SKM-1 treated with dmso at 0.1 percent for 144 hours (cell line): ENCODE measurements at regions not wholly inside any gene's neighbourhood (a gene's known extent, or its start where the extent isn't known, plus 50 kb on each side); places are given as distances from the start of the nearest gene placed in this dataset.

ENCODE experiments used
- DNase-seq: peaks from one replicate; lab custom pipeline; 2025; ENCODE audit not compliant: unreplicated experiment; lab: John Stamatoyannopoulos, UW

DNA sequence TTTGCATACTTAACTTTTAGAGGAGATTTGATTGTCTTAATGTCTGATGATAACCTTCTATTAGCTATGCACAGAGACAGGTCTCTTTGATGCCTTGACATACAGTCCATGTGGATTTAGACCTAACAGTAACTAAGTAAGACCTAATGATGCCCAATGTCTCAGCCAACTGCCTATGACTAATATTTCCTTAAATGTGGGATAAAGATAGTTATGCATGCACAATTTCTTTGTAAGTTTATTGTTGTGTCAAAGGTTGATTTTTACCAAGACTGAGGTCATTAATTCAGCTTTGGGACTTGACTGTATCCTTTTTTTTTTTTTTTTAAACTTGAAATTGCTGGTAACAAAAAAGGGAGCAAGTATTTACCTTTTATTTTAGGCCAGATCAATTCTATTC lies 450.0 kb downstream of the HAO1 start:
- no peak for DNase-seq

DNA sequence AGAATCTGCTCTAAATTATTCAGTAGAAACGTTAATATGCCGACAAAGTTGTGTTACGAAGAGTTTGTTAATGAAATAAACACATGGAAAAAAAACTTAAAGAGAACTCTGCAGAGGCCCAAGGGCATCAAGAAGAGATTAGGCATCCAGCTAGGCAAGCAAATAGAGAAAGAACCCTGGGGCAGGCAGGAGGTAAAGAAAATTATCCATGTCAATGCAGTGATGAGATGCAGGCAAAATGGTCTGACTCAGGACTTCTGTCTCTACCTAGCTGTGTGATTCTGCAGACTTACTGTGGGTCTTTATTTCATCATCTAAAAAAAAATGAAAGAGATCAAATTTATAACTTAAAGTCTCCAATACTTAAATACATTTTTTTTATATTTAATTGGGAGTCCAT lies 448.0 kb downstream of the HAO1 start:
- DNase-seq = no peak

DNA sequence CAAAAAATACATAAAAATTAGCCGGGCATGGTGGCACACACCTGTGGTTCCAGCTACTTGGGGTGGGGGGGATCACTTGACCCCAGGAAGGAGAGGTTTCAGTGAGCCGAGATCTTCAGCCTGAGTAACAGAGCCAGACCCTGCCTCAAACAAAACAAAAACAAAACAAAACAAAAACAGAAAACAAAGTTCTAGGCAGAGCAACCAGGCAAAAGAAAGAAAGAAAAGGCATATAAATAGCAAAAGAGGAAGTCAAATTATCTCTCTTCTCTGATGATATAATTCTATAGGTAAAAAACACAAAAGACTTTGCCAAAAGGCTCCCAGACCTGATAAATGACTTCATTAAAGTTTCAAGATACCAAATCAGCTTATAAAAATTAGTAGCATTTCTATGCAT lies 446.9 kb downstream of the HAO1 start:
- no peak for DNase-seq

DNA sequence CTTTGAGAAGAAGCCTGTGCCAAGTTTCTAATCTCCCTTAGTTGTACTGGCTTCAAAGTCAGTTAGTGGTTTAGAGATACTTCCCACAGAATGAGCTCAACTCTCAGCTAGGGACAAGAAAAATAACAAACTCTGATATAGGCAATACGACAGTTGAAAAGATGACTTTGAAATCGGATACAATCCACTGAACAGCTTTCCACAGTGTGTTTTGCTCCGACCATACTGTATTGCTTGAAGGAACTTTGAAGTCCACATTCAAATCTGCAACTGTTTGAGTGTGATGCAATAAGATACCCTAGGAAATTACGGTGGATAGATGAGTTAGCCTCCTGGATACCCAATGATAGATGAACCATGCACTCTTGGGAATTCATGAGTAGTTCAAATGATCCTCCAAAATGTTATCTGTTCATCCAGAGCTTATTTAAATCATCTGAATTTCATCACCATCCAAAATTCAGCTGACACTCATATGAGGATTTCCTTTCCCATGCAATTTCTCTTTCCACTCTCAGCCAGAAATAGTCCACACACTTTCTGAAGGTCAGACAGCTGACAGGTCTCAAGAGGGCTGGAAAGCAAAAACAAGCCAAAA lies 443.8 kb downstream of the HAO1 start:
- no peak for DNase-seq

DNA sequence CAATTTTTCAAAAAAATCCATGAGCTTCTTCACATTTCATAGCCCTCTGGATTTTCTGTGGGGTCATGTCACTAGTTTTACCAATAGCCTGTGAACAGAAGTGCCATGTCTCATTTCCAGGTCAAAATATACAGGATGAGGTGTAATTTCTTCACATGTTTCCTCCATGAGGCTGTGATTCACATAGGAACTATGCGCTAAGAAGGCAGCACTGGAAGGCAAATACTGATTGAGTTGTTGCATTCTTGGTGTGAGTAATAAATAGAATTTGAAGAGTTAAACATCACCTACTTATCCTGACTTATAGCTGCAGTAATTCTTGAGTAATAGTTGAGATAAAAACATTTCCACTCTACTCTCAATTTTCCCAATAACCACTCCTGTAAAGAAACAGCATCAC lies 442.3 kb downstream of the HAO1 start:
- DNase-seq = no peak

DNA sequence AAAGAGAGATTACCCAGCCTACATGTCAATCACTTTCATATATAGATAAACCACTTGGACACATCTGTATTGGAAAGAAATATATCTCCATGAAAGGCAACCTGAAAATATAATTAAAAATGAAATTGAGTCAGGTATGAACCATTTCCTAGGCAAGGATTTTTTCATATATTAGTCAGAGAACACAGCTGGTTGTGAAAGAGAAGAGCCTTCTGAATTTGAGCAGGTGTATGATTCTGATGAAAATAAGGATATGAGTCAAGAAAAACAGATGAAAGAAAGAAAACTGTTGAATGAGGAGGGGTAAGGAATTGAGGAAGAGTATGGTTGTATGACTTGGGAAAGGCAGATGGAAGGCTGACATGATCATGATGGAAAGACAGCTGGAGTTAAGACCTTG lies 441.1 kb downstream of the HAO1 start:
- no peak for DNase-seq

DNA sequence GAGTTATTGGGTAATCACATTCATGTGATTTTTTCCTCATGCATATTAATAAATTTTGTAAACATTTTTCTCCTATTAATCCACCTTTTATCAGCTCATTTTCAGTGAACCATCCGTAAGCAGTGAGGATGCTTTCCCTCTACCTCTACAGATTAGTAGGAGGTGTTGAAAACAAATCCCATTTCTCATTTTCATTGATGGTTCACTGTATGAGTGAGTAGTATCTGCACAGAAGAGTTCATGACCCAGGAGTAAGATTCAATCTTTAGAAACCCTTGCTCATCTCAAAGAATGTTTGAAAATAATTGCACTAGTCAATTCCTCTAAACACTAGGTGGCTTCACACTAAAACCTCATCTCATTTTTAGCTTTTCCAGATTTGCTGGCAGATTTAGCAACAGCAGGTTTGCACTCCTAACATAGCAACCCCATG lies 440.0 kb downstream of the HAO1 start:
- no peak for DNase-seq

DNA sequence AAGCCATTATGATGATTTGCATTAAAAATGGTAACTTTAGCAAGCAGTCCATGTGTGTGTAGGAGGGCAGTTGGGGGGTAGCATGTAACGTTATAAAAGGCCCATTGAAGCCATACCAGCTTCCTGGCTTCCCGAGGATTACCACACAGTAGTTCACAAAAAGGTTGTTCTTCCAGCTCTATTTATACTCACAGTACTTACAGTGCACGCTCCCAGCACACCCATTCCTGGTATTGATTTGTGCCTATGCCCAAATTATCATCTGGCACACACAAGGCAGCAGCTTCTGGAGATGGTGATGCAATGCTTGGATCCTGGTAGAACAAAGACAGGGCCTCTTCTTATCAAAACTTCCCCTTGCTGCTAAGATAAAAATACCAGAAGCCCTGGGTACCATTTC lies 436.8 kb downstream of the HAO1 start:
- no peak for DNase-seq

DNA sequence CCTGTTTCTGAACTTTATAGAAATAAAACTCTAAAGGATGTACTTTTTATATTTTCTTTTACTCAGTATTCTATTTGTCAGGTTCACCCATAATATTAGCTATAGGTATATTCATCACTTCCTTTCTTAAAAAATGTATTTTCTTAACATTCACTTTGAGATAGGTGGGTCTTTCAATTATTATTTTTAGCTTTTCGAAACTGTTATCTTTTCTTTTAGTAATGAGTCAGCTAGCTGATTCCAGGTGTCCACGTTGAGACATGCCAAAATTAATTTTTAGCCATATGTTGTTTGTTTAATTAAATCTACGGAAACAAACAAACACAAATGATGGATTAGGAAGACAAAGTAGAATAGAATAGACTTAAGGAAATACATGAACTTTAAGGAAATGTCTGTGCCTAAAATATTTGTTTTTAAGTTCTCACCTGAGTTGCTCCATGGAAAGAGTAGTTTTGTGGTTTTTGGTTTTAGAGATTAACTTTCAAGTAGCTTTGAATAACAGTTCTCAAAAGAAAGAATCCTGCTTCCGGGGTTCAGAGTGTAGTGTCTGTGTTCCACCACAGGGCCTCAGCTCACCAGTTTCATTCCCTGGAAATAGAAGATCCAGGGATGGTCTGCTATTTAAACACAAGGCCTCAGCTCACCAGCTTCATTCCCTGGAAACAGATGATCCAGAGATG lies 435.0 kb downstream of the HAO1 start:
- DNase-seq = no peak

DNA sequence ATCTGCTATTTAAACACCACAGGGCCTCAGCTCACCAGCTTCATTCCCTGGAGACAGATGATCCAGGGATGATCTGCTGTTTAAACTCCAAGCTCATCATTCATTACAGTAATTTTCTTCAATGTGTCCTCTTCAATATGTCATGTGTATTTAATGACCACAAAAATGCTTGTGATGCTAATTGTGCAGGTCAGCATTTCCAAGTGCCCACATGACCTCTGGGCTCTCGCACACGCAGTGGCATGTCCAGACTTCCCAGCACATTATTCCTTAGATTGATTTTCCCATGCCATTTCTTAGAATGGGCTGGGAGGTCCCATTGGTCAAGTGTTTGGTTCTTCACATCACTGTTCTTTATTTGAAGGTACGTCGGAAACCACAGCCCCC lies 434.4 kb downstream of the HAO1 start:
- no peak for DNase-seq

DNA sequence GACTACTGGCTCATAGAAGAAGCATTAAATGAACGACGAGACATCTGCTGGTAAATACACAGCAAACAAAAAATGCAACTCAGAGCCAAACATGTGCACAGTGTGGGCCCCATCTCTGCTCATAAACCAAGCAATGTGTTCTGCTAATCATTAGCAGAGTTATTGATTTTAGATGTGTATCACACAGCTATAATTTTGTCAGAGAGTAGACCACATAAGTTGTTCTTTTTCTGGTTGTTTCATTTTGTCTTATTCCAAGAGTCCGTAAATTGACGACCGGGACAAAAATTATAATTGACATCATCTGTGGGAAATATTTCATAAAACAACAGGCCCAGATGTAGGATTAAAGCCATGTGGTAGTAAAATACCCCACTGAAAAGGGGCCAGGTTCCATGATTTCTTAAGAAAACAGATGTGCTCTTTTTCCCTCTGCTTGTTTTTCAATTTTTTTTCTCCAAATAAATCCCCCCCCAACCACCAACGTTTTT lies 423.6 kb downstream of the HAO1 start:
- DNase-seq = no peak

DNA sequence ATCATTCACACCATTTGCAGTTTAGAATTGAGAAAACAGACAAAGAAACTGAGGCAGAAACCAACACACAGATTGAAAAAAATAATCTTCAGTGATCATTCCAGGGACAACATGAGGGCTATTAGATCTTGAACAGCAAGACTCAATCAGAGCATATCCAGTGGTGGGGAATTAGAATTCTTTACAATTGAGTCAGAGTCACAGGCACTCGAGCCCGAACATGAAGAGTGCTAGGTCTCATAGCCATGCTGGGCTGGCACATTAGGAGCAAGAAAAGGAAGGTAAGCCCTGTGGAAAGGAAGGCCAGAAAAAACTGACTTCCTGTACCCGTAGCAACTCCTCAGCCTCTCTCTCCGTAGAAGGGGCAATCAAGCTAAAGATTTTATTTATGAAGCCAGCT lies 419.9 kb downstream of the HAO1 start:
- no peak for DNase-seq

DNA sequence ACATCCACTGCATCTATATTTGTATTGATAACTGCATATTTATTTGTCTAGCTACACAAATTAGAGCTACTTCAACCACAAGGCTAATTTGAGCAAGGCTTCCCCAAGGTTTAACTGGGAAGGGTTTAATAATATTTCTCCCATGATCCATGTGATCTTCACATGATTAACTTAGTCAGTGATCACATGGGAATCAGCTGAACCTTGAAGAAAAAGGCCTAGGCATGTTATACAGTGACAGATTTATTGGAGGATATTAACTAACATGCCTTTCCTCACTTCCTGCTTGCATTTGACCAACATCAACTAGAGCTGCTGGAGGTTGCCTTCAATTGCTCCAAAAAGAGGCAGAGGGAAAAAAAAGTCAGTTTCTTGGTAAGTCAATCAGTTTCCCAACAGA lies 417.0 kb downstream of the HAO1 start:
- no peak for DNase-seq

DNA sequence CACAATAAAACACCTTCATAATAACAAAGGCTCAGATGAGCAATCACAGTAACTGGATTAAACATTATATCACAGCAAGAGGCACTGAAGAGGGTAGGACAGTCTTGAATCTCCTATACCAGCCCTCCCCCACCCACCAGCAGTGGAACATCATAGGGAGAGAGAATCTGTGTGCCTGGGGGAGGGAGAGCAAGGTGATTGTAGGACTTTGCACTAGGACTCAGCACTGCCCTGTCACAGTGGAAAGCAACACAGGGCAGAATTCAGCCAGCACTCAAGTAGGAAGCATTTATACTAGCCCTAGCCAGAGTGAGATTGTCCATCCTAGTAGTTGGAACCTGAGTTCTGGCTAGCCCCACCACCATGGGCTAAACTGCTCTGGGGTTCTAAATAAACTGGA lies 400.2 kb downstream of the HAO1 start:
- no peak for DNase-seq

DNA sequence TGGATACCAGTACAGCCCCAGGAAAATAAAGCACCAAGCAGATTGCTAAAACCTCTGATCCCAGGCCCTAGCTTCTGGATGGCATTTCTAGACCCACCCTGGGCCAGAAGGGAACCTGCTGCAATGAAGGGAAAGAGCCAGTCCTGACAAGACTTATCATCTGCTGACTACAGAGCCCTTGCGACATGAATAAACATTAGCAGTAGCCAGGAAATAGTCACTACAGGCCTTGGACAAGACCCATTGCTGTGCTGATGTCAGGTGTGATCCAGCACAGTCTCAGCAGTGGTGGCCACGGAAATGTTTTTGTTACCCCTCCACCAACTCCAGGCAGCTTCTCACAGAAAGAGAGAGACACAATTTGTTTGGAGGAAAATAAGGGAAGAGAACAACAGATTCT lies 399.3 kb downstream of the HAO1 start:
- DNase-seq = no peak

DNA sequence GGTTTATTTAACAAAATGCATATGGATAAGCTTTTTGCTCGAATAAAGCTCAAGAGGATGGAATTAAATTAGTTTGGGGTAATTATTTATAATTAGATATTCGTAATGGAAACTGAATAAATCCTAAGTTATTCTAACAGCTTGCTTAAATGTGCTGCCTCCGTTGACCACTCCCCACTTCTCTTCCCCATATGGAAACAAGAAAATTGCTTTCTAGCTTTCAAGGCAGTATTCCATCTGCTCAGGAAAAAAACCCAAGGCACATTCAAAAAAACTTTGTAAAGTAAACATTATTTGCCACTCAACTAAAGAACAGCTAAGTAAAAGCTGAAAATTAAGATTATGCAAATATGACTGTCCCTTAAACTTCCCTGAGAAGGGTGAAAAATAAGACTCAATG lies 369.2 kb downstream of the HAO1 start:
- DNase-seq = no peak

DNA sequence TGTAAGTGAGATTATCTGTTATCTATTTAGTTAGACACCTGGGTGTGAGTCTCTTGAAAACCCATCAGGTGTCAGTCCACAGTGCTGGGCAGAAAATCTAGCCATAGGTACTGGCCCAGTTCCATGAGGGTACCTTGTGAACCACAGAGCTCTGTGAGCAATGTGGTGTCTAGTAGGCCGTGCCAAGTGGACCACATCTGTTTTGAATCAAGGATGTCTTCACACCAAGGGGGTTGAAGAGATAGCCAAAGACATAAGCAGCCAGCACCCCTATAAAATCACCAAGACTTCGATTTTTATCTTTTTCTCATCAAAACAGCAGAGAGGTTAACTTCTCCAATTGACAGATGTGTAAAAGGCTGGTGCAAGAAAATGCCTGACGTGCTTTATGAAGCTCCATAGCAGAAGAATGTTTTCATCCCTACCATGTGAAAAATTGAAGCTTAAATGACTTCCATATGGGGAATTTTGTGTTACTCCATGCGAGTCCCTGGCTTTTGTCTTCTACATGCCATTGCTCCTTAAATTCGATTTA lies 368.7 kb downstream of the HAO1 start:
- no peak for DNase-seq

DNA sequence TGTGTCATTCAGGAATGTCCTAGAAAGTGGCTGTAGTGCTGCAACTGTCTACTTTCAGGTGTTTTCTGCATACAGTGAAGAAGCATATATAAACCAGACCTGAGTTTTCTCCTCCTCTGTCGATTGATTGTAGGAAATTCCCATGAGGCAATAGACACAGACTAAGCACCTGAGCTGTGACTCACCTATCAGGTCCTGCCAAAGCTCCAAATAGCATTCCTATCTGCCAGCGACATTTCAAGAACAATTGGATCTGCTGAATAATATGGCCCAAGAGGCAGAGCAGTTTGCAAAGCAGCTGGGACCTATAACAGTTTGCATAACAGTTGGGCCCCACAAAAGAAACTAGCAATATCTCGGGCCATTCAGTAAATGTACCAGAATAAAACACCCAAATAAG lies 360.4 kb downstream of the HAO1 start:
- DNase-seq = no peak

DNA sequence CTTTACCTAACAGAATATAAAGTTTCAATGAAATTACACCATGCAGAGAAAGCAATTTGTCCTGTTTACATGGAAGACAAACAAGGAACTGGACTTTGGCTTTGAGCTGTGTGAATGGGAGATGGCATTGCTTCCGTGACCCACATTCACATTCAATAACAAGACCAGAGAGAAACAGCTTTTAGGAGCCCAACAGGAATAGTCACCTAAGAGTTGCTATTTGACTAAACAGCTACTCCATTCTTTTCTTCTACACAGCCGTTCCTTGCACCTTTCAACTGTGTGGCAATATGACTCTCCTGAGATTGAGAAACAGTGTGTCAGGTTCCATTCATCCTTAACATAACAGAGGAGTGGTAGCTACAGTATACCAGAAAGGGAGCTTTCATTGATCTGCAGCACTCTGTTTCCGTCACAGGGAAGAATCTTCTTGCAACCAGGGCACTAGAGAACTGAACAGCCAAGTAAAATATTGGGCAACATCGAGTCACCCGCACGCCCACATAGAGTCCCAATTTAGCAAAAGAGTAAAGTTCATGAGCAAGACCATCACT lies 355.1 kb downstream of the HAO1 start:
- no peak for DNase-seq

DNA sequence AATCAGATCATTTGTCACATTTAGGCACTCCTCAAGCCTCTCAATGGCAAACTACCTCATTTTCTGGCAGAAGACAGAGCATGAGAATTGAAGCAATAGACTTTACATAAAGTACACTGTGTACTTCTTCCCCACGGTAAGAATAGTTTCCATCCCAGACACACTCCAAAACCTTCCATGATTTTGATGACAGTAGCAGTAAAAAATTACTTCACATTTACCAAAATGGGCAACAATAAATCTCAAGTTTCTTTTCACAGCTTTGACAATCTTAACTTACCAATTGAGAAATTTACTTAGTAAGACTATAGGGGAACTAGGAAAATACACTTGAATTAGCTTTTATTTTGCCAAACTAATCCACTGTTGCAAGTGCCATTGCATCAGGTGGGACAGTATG lies 353.8 kb downstream of the HAO1 start:
- DNase-seq = no peak

DNA sequence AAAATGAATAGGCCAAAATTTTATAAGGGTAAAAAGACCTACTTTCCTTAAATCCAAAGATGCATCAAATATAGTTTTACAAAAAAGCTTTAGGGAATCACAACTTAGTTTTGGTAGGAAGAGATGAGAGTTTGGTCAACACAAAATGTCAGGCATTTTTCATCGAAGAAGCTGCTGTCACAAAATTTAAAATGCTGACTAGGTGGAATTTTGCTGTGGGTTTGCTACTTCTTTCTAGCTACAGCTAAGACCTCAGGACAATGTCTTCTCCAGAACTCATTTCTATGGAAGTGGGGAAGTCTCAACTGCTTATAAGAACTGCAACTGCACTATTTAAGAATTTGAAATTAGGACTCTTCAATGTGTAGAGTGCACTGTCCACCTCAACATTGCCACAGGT lies 351.1 kb downstream of the HAO1 start:
- DNase-seq = no peak

DNA sequence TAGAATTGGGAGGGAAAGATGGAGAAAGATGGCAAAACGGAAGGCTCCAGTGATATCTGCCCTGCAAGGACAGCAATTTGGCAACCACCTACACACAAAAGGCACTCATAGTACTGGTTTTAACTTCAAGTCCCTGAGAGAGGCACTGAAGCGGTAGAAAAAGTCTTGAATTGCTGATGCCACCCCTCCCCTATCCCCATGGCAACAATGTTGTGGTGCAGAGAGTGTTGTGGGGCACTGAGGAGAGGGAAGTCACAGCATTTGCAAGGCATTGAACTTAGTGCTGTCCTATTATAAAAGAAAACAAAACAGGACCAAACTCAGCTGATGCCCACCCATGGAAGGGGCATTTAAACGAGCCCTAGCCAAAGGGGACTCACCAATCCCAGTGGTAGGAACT lies 343.7 kb downstream of the HAO1 start:
- DNase-seq = no peak

DNA sequence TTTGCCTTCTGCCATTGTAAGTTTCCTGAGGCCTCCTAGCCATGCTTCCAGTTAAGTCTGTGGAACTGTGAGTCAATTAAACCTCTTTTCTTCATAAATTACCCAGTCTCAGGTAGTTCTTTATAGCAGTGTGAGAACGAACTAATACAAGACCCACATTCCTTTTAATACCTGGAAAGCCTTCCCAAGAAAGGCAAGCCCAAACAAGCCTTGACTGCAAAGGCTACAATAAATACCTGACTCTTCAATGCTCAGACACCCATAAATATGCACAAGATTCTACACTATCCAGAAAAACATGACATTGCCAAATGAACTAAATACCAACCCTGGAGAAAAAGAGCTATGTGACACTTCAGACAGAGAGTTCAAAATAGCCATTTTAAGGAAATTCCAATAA lies 338.8 kb downstream of the HAO1 start:
- DNase-seq = no peak
